Esophagus squamous epithelium (tissue), 5 donors: ENCODE measurements at regions not wholly inside any gene's neighbourhood (a gene's known extent, or its start where the extent isn't known, plus 50 kb on each side); places are given as distances from the start of the nearest gene placed in this dataset.

ENCODE experiments used
- DNase-seq: peaks from one replicate; lab custom pipeline; 2025; lab: John Stamatoyannopoulos, UW
- H3K27ac ChIP-seq, 4 donors: fragments of 200-600 bp; sonication (generic); one replicate each; pipeline ENCODE4 v1.5.1; 2016 to 2019; ENCODE audit warnings: mild to moderate bottlenecking in 1 of 4
- H3K27me3 ChIP-seq, 4 donors: fragments of 200-600 bp; sonication (generic); 1 replicate in 3 of 4; 2 replicates in 1 of 4; pipeline versions ENCODE4 v1.5.1 to v1.6.0; 2017 to 2021; ENCODE audit warnings: antibody characterized with exemption in 1 of 4
- H3K36me3 ChIP-seq, 3 donors: fragments of 200-600 bp; sonication (generic); one replicate each; pipeline ENCODE4 v1.5.1; 2016 to 2019
- H3K4me1 ChIP-seq, 3 donors: fragments of 200-600 bp; sonication (generic); one replicate each; pipeline ENCODE4 v1.5.1; 2017 to 2019
- H3K4me3 ChIP-seq, 4 donors: fragments of 200-600 bp; sonication (generic); 1 replicate in 3 of 4; 2 replicates in 1 of 4; pipeline ENCODE4 v1.5.1; 2016 to 2019; ENCODE audit warnings: mild to moderate bottlenecking in 2 of 4, moderate library complexity in 1 of 4
- H3K9me3 ChIP-seq, 3 donors: fragments of 200-600 bp; sonication (generic); one replicate each; pipeline ENCODE4 v1.5.1; 2016 to 2019
- CTCF ChIP-seq, 6 experiments: fragments of 450-650 bp in 4 of 6; fragments of 200-600 bp in 2 of 6; sonication (generic) in 2 of 6; IDR thresholded peaks; one replicate each; pipeline ENCODE4 v1.5.1; 2016 to 2019; ENCODE audit warnings: antibody characterized with exemption in 6 of 6, mild to moderate bottlenecking in 4 of 6, moderate library complexity in 4 of 6
- POLR2A ChIP-seq, 4 donors: fragments of 450-650 bp; IDR thresholded peaks; one replicate each; pipeline ENCODE4 v1.6.1; 2017; ENCODE audit warnings: antibody characterized with exemption in 4 of 4, mild to moderate bottlenecking in 4 of 4, moderate library complexity in 3 of 4
- WGBS, 2 donors: methylation state at CpG; one replicate each; pipeline ENCODE4 v1.1.5; 2018; 5-methylcytosine and 5-hydroxymethylcytosine counted together
- intact Hi-C: fragments of 100-400 bp; cut with DNase I; formaldehyde crosslinking; loops from one replicate; pipeline ENCODE4 v1.15.0; 2022
- donor health status: DM: yes; HTN: yes; CAD: no.

GRCh38 chr15:31256378-31257265 lies 70.0 kb upstream of the KLF13 start:
- H3K36me3 ChIP-seq = no peaks in the 10 kb centered on the region
- TF ChIP-seq POLR2A (IDR thresholded peaks at IDR 0.05) (no peak), CTCF (IDR thresholded peaks at IDR 0.05) (no peak)
- DNase-seq = no peak
- H3K27ac ChIP-seq = no peak overlapping the region
- peaks cover 0 to 10% (median 0%) of the 10 kb centered on the region in 3 donors for H3K4me1 ChIP-seq
- no peaks in the 10 kb centered on the region for H3K9me3 ChIP-seq
- intact Hi-C loops = no loop called here
- H3K27me3 ChIP-seq = no peaks in the 10 kb centered on the region
- H3K4me3 ChIP-seq = no peak overlapping the region
- WGBS, 2 donors = 53 to 96% methylated on average over 5 of the region's 11 CpGs

- Histone ChIP-seq H3K27ac (no peak overlapping the region), H3K4me3 (no peak overlapping the region), H3K9me3 (no peaks in the 10 kb centered on the region), H3K27me3 (no peaks in the 10 kb centered on the region), H3K4me1 (peaks cover 0 to 14% (median 0%) of the 10 kb centered on the region in 3 donors), H3K36me3 (no peaks in the 10 kb centered on the region)
- no peak for DNase-seq
- intact Hi-C loops = no loop called here
- no peak for TF ChIP-seq CTCF (IDR thresholded peaks at IDR 0.05)
- no peak for TF ChIP-seq POLR2A (IDR thresholded peaks at IDR 0.05)
- WGBS, 2 donors = 56 to 71% methylated on average over 1 of the region's 1 CpG
Measured at GRCh38 chr15:31257286-31257685, 69.3 kb upstream of the KLF13 start.

- TF ChIP-seq POLR2A (IDR thresholded peaks at IDR 0.05) (no peak), CTCF (IDR thresholded peaks at IDR 0.05) (no peak)
- Histone ChIP-seq H3K27me3 (no peaks in the 10 kb centered on the region), H3K27ac (no peak overlapping the region), H3K4me3 (no peak overlapping the region), H3K9me3 (no peaks in the 10 kb centered on the region), H3K4me1 (peaks cover 5 to 22% (median 7%) of the 10 kb centered on the region in 3 donors), H3K36me3 (no peaks in the 10 kb centered on the region)
- intact Hi-C loops = no loop called here
- DNase-seq = no peak
- WGBS, 2 donors = 83 to 95% methylated on average over 2 of the region's 2 CpGs
Measured at GRCh38 chr15:31258260-31258659, 68.4 kb upstream of the KLF13 start.

- DNase-seq = no peak
- intact Hi-C loops = no loop called here
- no peak for TF ChIP-seq CTCF (IDR thresholded peaks at IDR 0.05)
- TF ChIP-seq POLR2A (IDR thresholded peaks at IDR 0.05) = no peak
- Histone ChIP-seq H3K4me3 (no peak overlapping the region), H3K27ac (no peak overlapping the region), H3K4me1 (peaks cover 19 to 36% (median 20%) of the 10 kb centered on the region in 3 donors), H3K36me3 (no peaks in the 10 kb centered on the region), H3K9me3 (no peaks in the 10 kb centered on the region), H3K27me3 (no peaks in the 10 kb centered on the region)
- WGBS, 2 donors = 95 to 100% methylated on average over 1 of the region's 1 CpG
Measured at GRCh38 chr15:31259562-31260252, 66.9 kb upstream of the KLF13 start.
